Endodermal cell (in vitro differentiated cells): ENCODE measurements at regions not wholly inside any gene's neighbourhood (a gene's known extent, or its start where the extent isn't known, plus 50 kb on each side); places are given as distances from the start of the nearest gene placed in this dataset.

Source experiments
- DNase-seq: peaks from one replicate; pipeline ENCODE4 v3.0.0-alpha.2; 2017
- H3K27ac ChIP-seq: 2 replicates; pipeline ENCODE4 v1.5.1; 2013; ENCODE audit warnings: mild to moderate bottlenecking, low read depth, low read length, moderate library complexity
- H3K27me3 ChIP-seq: 2 replicates; pipeline ENCODE4 v1.6.1; 2013; ENCODE audit warnings: mild to moderate bottlenecking, low read length, moderate library complexity; ENCODE audit not compliant: insufficient read depth, control insufficient read depth, poor library complexity, severe bottlenecking
- H3K36me3 ChIP-seq: 2 replicates; pipeline ENCODE4 v1.7.0; 2013; ENCODE audit warnings: mild to moderate bottlenecking, low read length, moderate library complexity; ENCODE audit not compliant: control insufficient read depth, insufficient read depth
- H3K4me1 ChIP-seq: one replicate; pipeline ENCODE4 v1.7.0; 2013; ENCODE audit warnings: low read length; ENCODE audit not compliant: control insufficient read depth, insufficient read depth
- H3K4me3 ChIP-seq: 2 replicates; pipeline ENCODE4 v1.5.1; 2013; ENCODE audit warnings: mild to moderate bottlenecking, low read length, moderate library complexity
- H3K9ac ChIP-seq: 2 replicates; pipeline ENCODE4 v1.6.1; 2013; ENCODE audit warnings: mild to moderate bottlenecking, low read length, moderate library complexity; ENCODE audit not compliant: poor library complexity, severe bottlenecking; ENCODE audit errors: extremely low read depth
- H3K9me3 ChIP-seq: 2 replicates; pipeline ENCODE4 v1.6.1; 2013; ENCODE audit warnings: mild to moderate bottlenecking, low read length, moderate library complexity; ENCODE audit not compliant: control insufficient read depth
- H3K27ac Mint-ChIP-seq: 2 replicates; pipeline ENCODE4 v1.8.0; 2020; ENCODE audit warnings: mixed read lengths
- H3K27me3 Mint-ChIP-seq: 2 replicates; pipeline ENCODE4 v1.8.0; 2021; ENCODE audit warnings: mild to moderate bottlenecking, mixed read lengths; ENCODE audit not compliant: insufficient read depth
- H3K36me3 Mint-ChIP-seq: 2 replicates; pipeline ENCODE4 v1.8.0; 2020; ENCODE audit warnings: low read depth, mixed read lengths
- H3K4me1 Mint-ChIP-seq: 2 replicates; pipeline ENCODE4 v1.8.0; 2020; ENCODE audit warnings: mixed read lengths
- H3K4me3 Mint-ChIP-seq: 2 replicates; pipeline ENCODE4 v1.8.0; 2020; ENCODE audit warnings: mild to moderate bottlenecking, moderate library complexity, mixed read lengths
- H3K9me3 Mint-ChIP-seq: 2 replicates; pipeline ENCODE4 v1.8.0; 2020; ENCODE audit warnings: mild to moderate bottlenecking, mixed read lengths
- WGBS, 2 experiments: methylation state at CpG; one replicate each; pipeline versions ENCODE4 v1.1.5 to v1.1.7; 2013; ENCODE audit warnings: missing lambda C conversion rate in 2 of 2, mixed read lengths in 1 of 2; ENCODE audit not compliant: insufficient coverage in 1 of 2, insufficient read length in 1 of 2; 5-methylcytosine and 5-hydroxymethylcytosine counted together
- TF ChIP-seq, protein P1 (sequence below): fragments of 200-600 bp; sonication (generic); conservative IDR thresholded peaks from 2 replicates; pipeline ENCODE4 v1.5.0; 2021; ENCODE audit warnings: antibody characterized with exemption, mild to moderate bottlenecking

DNA sequence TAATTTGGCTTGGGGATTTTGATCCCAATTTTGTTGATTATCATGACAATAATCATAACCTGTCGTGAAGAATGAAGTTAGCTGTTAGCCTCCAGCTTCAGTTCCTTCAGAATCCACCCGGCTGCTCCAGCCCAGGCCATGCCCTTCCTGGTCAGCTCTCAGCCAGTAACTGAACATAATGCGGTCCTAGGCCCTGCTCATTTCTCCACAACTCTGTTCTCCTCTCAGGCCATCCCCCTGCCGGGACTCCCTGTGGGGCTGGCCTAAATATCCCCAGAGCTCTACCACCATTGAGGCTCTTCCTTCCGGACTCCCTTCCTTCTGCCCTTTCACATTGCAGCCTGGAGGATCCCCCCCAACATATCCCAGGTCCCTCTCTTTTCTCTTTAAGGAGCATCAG is 833.4 kb upstream of the GOT2 start:
- WGBS, 2 experiments = 90 to 100% methylated on average over 4 to 5 of the region's 5 CpGs
- Mint-ChIP-seq H3K4me3 (no peak overlapping the region), H3K27ac (no peak overlapping the region), H3K27me3 (no peaks in the 10 kb centered on the region), H3K9me3 (peaks cover 4% of the 10 kb centered on the region), H3K36me3 (no peaks in the 10 kb centered on the region), H3K4me1 (peaks cover 13% of the 10 kb centered on the region)
- TF ChIP-seq, protein P1, sequence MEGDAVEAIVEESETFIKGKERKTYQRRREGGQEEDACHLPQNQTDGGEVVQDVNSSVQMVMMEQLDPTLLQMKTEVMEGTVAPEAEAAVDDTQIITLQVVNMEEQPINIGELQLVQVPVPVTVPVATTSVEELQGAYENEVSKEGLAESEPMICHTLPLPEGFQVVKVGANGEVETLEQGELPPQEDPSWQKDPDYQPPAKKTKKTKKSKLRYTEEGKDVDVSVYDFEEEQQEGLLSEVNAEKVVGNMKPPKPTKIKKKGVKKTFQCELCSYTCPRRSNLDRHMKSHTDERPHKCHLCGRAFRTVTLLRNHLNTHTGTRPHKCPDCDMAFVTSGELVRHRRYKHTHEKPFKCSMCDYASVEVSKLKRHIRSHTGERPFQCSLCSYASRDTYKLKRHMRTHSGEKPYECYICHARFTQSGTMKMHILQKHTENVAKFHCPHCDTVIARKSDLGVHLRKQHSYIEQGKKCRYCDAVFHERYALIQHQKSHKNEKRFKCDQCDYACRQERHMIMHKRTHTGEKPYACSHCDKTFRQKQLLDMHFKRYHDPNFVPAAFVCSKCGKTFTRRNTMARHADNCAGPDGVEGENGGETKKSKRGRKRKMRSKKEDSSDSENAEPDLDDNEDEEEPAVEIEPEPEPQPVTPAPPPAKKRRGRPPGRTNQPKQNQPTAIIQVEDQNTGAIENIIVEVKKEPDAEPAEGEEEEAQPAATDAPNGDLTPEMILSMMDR = no peak
- no peaks in the 10 kb centered on the region for H3K36me3 ChIP-seq
- H3K9me3 ChIP-seq = no peaks in the 10 kb centered on the region
- DNase-seq = no peak
- H3K4me3 ChIP-seq = no peak overlapping the region
- no peaks in the 10 kb centered on the region for H3K27me3 ChIP-seq
- H3K9ac ChIP-seq = no peak overlapping the region
- no peak overlapping the region for H3K27ac ChIP-seq
- no peaks in the 10 kb centered on the region for H3K4me1 ChIP-seq

DNA sequence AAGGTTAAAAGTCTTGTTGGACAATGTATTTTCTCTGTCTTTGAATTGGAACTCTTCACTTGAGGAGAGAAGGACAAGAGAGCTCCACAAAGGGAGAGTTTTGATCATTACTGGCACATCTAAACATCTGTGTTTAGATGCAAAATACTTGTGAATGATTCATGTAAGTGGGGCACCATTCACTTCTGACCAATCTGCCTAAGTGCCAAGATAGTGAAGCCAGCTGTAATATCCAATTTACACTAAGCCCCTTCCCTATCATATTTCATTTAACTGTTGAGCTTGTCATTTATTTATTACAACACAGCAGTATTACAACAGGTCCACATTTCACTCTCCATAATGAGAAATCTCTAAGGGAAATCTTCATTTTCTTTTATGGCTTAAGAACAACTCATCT is 832.3 kb upstream of the GOT2 start:
- TF ChIP-seq, protein P1 = no peak
- Mint-ChIP-seq H3K4me3 (no peak overlapping the region), H3K36me3 (no peaks in the 10 kb centered on the region), H3K9me3 (peaks cover 4% of the 10 kb centered on the region), H3K27ac (no peak overlapping the region), H3K4me1 (peaks cover 13% of the 10 kb centered on the region), H3K27me3 (no peaks in the 10 kb centered on the region)
- no peak for DNase-seq
- no peaks in the 10 kb centered on the region for H3K4me1 ChIP-seq
- H3K9me3 ChIP-seq = no peaks in the 10 kb centered on the region
- H3K9ac ChIP-seq = no peak overlapping the region
- no peak overlapping the region for H3K4me3 ChIP-seq
- no peaks in the 10 kb centered on the region for H3K36me3 ChIP-seq
- H3K27ac ChIP-seq = no peak overlapping the region
- H3K27me3 ChIP-seq = no peaks in the 10 kb centered on the region

DNA sequence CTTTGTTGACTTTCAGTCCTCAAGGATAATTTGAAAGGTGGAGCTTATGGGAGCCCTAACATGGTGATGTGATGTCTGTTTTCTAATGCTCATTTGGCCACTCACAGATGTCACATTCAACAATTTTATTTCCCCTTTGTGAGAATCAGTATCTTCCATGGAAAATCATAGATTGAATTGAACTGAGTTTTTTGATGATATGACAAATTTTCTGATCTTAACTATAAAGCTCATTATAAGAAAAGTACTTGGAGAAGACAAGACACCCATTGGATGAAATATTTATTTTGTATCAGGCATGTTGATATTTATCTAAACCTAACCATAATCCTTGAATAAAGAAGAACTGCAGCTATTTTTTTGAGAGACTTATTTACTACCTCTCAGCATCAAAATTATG is 824.6 kb upstream of the GOT2 start:
- H3K4me1 Mint-ChIP-seq = peaks cover 3% of the 10 kb centered on the region
- no peaks in the 10 kb centered on the region for H3K27me3 ChIP-seq
- H3K4me3 ChIP-seq = no peak overlapping the region
- H3K9me3 ChIP-seq = no peaks in the 10 kb centered on the region
- H3K27ac Mint-ChIP-seq = no peak overlapping the region
- H3K4me1 ChIP-seq = no peaks in the 10 kb centered on the region
- no peaks in the 10 kb centered on the region for H3K36me3 Mint-ChIP-seq
- no peaks in the 10 kb centered on the region for H3K36me3 ChIP-seq
- H3K9me3 Mint-ChIP-seq = no peaks in the 10 kb centered on the region
- no peak overlapping the region for H3K27ac ChIP-seq
- DNase-seq = no peak
- no peak overlapping the region for H3K4me3 Mint-ChIP-seq
- no peaks in the 10 kb centered on the region for H3K27me3 Mint-ChIP-seq
- TF ChIP-seq, protein P1 = no peak
- no peak overlapping the region for H3K9ac ChIP-seq
